ENCODE measurements at regions not wholly inside any gene's neighbourhood (a gene's known extent, or its start where the extent isn't known, plus 50 kb on each side); places are given as distances from the start of the nearest gene placed in this dataset.

DNA sequence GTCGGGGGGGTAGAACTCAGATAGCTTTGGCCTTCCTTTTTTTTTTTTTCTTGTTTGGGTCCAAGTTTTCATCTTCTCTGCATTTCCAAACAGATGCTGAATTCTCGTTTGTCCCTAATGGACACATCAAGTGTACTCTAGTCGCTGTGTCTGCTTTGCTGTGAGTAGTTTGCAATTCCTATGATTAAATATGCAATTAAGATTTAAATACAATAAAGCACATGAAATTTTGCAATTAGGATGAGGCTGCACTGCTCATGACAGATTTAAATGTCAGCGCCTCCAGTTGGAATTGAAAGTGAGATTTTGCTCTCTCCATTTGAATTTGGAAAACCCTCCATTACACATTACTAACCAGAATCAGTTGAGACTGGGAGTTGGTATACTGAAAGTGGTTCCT lies 70.4 kb downstream of the PFDN4 start:
- Histone ChIP-seq H3K56ac (replicated peaks; ENCODE audit: insufficient read length, low read depth, low read length) (no peak overlapping the region), H2BK20ac (ENCODE audit: low read length) (no peak overlapping the region), H3K27ac (ENCODE audit: low read depth, low read length) (no peak overlapping the region), H3K4me1 (replicated peaks in 1 of 4; ENCODE audit: control insufficient read depth in 3 of 4, insufficient read depth in 4 of 4, low read length in 3 of 4) (peaks cover 0 to under 1% (median 0%) of the 10 kb centered on the region in 4 experiments; a peak in 1 of 7 replicates), H3K14ac (ENCODE audit: insufficient read length) (no peak overlapping the region), H3K36me3 (ENCODE audit: control insufficient read depth in 2 of 4, insufficient read depth in 4 of 4, low read length in 3 of 4) (no peaks in the 10 kb centered on the region), H3K4me3 (ENCODE audit: extremely low read depth in 1 of 4, insufficient read depth in 2 of 4, low read depth in 3 of 4, low read length in 4 of 4) (no peak overlapping the region), H2BK120ac (replicated peaks; ENCODE audit: low read depth, low read length) (no peak overlapping the region), H2BK5ac (ENCODE audit: low read depth, low read length) (no peak overlapping the region), H3K4ac (replicated peaks; ENCODE audit: insufficient read length, low read depth, low read length) (no peak overlapping the region), H2BK12ac (ENCODE audit: low read depth, low read length) (no peak overlapping the region), H3K27me3 (replicated peaks in 1 of 4; ENCODE audit: control insufficient read depth in 3 of 4, extremely low read depth in 1 of 4, insufficient read depth in 3 of 4, low read length in 3 of 4) (no peaks in the 10 kb centered on the region), H4K91ac (replicated peaks; ENCODE audit: insufficient read length, low read length) (no peak overlapping the region), H3K79me2 (ENCODE audit: control insufficient read depth in 1 of 2, insufficient read depth in 2 of 2, low read length in 2 of 2) (no peaks in the 10 kb centered on the region), H3K79me1 (ENCODE audit: low read depth, low read length) (no peaks in the 10 kb centered on the region; the same call in 1 of the 2 replicates), H2AK5ac (ENCODE audit: low read depth, low read length) (no peak overlapping the region), H2AFZ (ENCODE audit: low read length) (no peak overlapping the region), H3K23ac (ENCODE audit: insufficient read length) (no peak overlapping the region), H3K4me2 (ENCODE audit: insufficient read depth in 1 of 2, low read depth in 2 of 2, low read length in 2 of 2) (no peak overlapping the region), H4K8ac (ENCODE audit: extremely low read depth, insufficient read depth, low read length) (no peak overlapping the region), H4K5ac (ENCODE audit: insufficient read length, low read depth, low read length) (no peak overlapping the region), H3K9ac (replicated peaks in 1 of 4; ENCODE audit: extremely low read depth in 1 of 4, low read depth in 3 of 4, low read length in 3 of 4) (no peak overlapping the region), H3K23me2 (ENCODE audit: low read depth, low read length) (no peaks in the 10 kb centered on the region), H3K9me3 (ENCODE audit: insufficient read depth in 2 of 2, low read depth in 1 of 2, low read length in 1 of 2) (peaks cover 0 to 3% of the 10 kb centered on the region in 2 experiments; a peak in 1 of 4 replicates), H2BK15ac (ENCODE audit: low read length) (no peak overlapping the region), H3K18ac (ENCODE audit: extremely low read depth, low read length) (no peak overlapping the region), H4K20me1 (replicated peaks in 1 of 2; ENCODE audit: control insufficient read depth in 1 of 2, insufficient read depth in 2 of 2, low read length in 2 of 2) (no peaks in the 10 kb centered on the region)
- CTCF ChIA-PET (ENCODE audit: partially characterized antibody): no interaction called here
- no peak for FAIRE-seq
- WGBS, 2 experiments (ENCODE audit: extremely low coverage in 1 of 2, insufficient coverage in 1 of 2, insufficient read length in 1 of 2, insufficient replicate concordance in 2 of 2, low coverage in 1 of 2, low lambda C conversion rate in 2 of 2, missing lambda C conversion rate in 1 of 2): 79% methylated on average over 4 of the region's 4 CpGs; no CpG with 5 or more reads in 1 of the 2 experiments
- DNase-seq (ENCODE audit: low read depth in 1 of 2, low spot score in 2 of 2): no peak
- TF ChIP-seq, protein P1, sequence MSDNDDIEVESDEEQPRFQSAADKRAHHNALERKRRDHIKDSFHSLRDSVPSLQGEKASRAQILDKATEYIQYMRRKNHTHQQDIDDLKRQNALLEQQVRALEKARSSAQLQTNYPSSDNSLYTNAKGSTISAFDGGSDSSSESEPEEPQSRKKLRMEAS (IDR thresholded peaks at IDR 0.05): no peak
- no peak for TF ChIP-seq CBX8 (IDR thresholded peaks at IDR 0.05; ENCODE audit: borderline replicate concordance, low read depth, low read length)
- POLR2A ChIA-PET (ENCODE audit: partially characterized antibody): no interaction called here

All from H1 (cell line).